ENCODE measurements at regions not wholly inside any gene's neighbourhood (a gene's known extent, or its start where the extent isn't known, plus 50 kb on each side); places are given as distances from the start of the nearest gene placed in this dataset.

- DNase-seq (ENCODE audit: low read depth): no peak
- no peak overlapping the region for H3K4me3 ChIP-seq (ENCODE audit: low read depth, low read length)
- TF ChIP-seq CTCF (IDR thresholded peaks at IDR 0.05; ENCODE audit: insufficient read depth, low read depth, low read length, missing control alignments): no peak
Measured at GRCh38 chr13:40017662-40018262, 362.3 kb downstream of the COG6 start.

GRCh38 chr13:40023595-40024203 is 368.2 kb downstream of the COG6 start:
- no peak for DNase-seq (ENCODE audit: low read depth)
- TF ChIP-seq CTCF (IDR thresholded peaks at IDR 0.05; ENCODE audit: insufficient read depth, low read depth, low read length, missing control alignments): no peak
- H3K4me3 ChIP-seq (ENCODE audit: low read depth, low read length): no peak overlapping the region

GRCh38 chr13:40024204-40024966 is 368.9 kb downstream of the COG6 start:
- no peak for TF ChIP-seq CTCF (IDR thresholded peaks at IDR 0.05; ENCODE audit: insufficient read depth, low read depth, low read length, missing control alignments)
- H3K4me3 ChIP-seq (ENCODE audit: low read depth, low read length): no peak overlapping the region
- no peak for DNase-seq (ENCODE audit: low read depth)

GRCh38 chr13:40024967-40025714 is 369.7 kb downstream of the COG6 start:
- DNase-seq (ENCODE audit: low read depth): no peak
- no peak overlapping the region for H3K4me3 ChIP-seq (ENCODE audit: low read depth, low read length)
- TF ChIP-seq CTCF (IDR thresholded peaks at IDR 0.05; ENCODE audit: insufficient read depth, low read depth, low read length, missing control alignments): no peak

GRCh38 chr13:40026174-40026585 is 370.7 kb downstream of the COG6 start:
- no peak overlapping the region for H3K4me3 ChIP-seq (ENCODE audit: low read depth, low read length)
- no peak for TF ChIP-seq CTCF (IDR thresholded peaks at IDR 0.05; ENCODE audit: insufficient read depth, low read depth, low read length, missing control alignments)
- DNase-seq (ENCODE audit: low read depth): peak; percentile 97

- no peak overlapping the region; the same call in 1 of the 2 replicates for H3K4me3 ChIP-seq (ENCODE audit: low read depth, low read length)
- no peak for TF ChIP-seq CTCF (IDR thresholded peaks at IDR 0.05; ENCODE audit: insufficient read depth, low read depth, low read length, missing control alignments)
- peak; percentile 75 for DNase-seq (ENCODE audit: low read depth)
Measured at GRCh38 chr13:40026741-40027140, 371.3 kb downstream of the COG6 start.
